H9 (cell line): ENCODE measurements at regions not wholly inside any gene's neighbourhood (a gene's known extent, or its start where the extent isn't known, plus 50 kb on each side); places are given as distances from the start of the nearest gene placed in this dataset.
A peak's percentile ranks its signal among the peaks of the same experiment; 100 is the strongest.

Experiments used
- DNase-seq: peaks from one replicate; pipeline ENCODE4 v3.0.0-alpha.2; 2017
- H2AFZ ChIP-seq: one replicate; pipeline ENCODE4 v1.6.1; 2013; ENCODE audit warnings: mild to moderate bottlenecking, low read length, control low read depth, moderate library complexity
- H2AK5ac ChIP-seq: 2 replicates; pipeline ENCODE4 v1.6.1; 2013; ENCODE audit warnings: low read length, control low read depth, mixed read lengths; ENCODE audit not compliant: insufficient read length
- H2BK120ac ChIP-seq: one replicate; pipeline ENCODE4 v1.6.1; 2013; ENCODE audit warnings: low read depth, mild to moderate bottlenecking, low read length, control low read depth, inconsistent platforms; ENCODE audit not compliant: poor library complexity, severe bottlenecking
- H2BK12ac ChIP-seq: 2 replicates; pipeline ENCODE4 v1.6.1; 2013; ENCODE audit warnings: low read length, control low read depth, mixed read lengths, low read depth; ENCODE audit not compliant: insufficient read length
- H2BK15ac ChIP-seq: 2 replicates; pipeline ENCODE4 v1.6.1; 2013; ENCODE audit warnings: low read depth, low read length, control low read depth
- H2BK20ac ChIP-seq: one replicate; pipeline ENCODE4 v1.6.1; 2013; ENCODE audit warnings: low read depth, mild to moderate bottlenecking, low read length, control low read depth, inconsistent platforms; ENCODE audit not compliant: poor library complexity, severe bottlenecking
- H2BK5ac ChIP-seq: 2 replicates; pipeline ENCODE4 v1.6.1; 2013; ENCODE audit warnings: low read length, control low read depth, mixed read lengths; ENCODE audit not compliant: insufficient read length
- H3K14ac ChIP-seq: 2 replicates; pipeline ENCODE4 v1.6.1; 2013; ENCODE audit warnings: low read length, control low read depth; ENCODE audit not compliant: insufficient read depth
- H3K18ac ChIP-seq: 2 replicates; pipeline ENCODE4 v1.6.1; 2013; ENCODE audit warnings: low read depth, mild to moderate bottlenecking, mixed read lengths, low read length, control low read depth; ENCODE audit not compliant: insufficient read length
- H3K23ac ChIP-seq: 2 replicates; pipeline ENCODE4 v1.6.1; 2013; ENCODE audit warnings: low read length, control low read depth, mixed read lengths, low read depth; ENCODE audit not compliant: insufficient read length
- H3K23me2 ChIP-seq: 2 replicates; pipeline ENCODE4 v1.6.1; 2013; ENCODE audit warnings: low read depth, mild to moderate bottlenecking, mixed read lengths, low read length, control low read depth; ENCODE audit not compliant: insufficient read length, poor library complexity, severe bottlenecking
- H3K27ac ChIP-seq: 2 replicates; pipeline ENCODE4 v1.5.1; 2013; ENCODE audit warnings: low read length, control low read depth, mixed read lengths, low read depth; ENCODE audit not compliant: insufficient read length
- H3K27me3 ChIP-seq: 2 replicates; pipeline ENCODE4 v1.6.1; 2013; ENCODE audit warnings: low read length, control low read depth, inconsistent platforms; ENCODE audit not compliant: insufficient read depth
- H3K4ac ChIP-seq: 2 replicates; pipeline ENCODE4 v1.6.1; 2013; ENCODE audit warnings: low read depth, mild to moderate bottlenecking, control low read depth, inconsistent platforms, low read length, moderate library complexity
- H3K4me1 ChIP-seq: 2 replicates; pipeline ENCODE4 v1.6.1; 2013; ENCODE audit warnings: low read length, control low read depth, inconsistent platforms; ENCODE audit not compliant: insufficient read depth
- H3K4me2 ChIP-seq: 2 replicates; pipeline ENCODE4 v1.6.1; 2013; ENCODE audit warnings: low read length, control low read depth, mixed read lengths; ENCODE audit not compliant: insufficient read length, insufficient read depth
- H3K56ac ChIP-seq: 2 replicates; pipeline ENCODE4 v1.6.1; 2013; ENCODE audit warnings: low read depth, mild to moderate bottlenecking, mixed read lengths, low read length, control low read depth; ENCODE audit not compliant: insufficient read length
- H3K79me1 ChIP-seq: 2 replicates; pipeline ENCODE4 v1.6.1; 2013; ENCODE audit warnings: low read depth, mild to moderate bottlenecking, moderate library complexity, low read length, control low read depth, inconsistent platforms; ENCODE audit not compliant: insufficient read depth, poor library complexity, severe bottlenecking
- H3K79me2 ChIP-seq: 2 replicates; pipeline ENCODE4 v1.6.1; 2013; ENCODE audit warnings: low read length, control low read depth, inconsistent platforms; ENCODE audit not compliant: insufficient read depth
- H3K9ac ChIP-seq: 2 replicates; pipeline ENCODE4 v1.6.1; 2013; ENCODE audit warnings: low read length, control low read depth, mixed read lengths; ENCODE audit not compliant: insufficient read length; ENCODE audit errors: extremely low read depth
- H3K9me3 ChIP-seq: one replicate; pipeline ENCODE4 v1.6.1; 2013; ENCODE audit warnings: low read depth, low read length, inconsistent platforms; ENCODE audit not compliant: control insufficient read depth
- H3T11ph ChIP-seq: one replicate; pipeline ENCODE4 v1.6.1; 2013; ENCODE audit warnings: mild to moderate bottlenecking, low read length, control low read depth, inconsistent platforms
- H4K20me1 ChIP-seq: one replicate; pipeline ENCODE4 v1.6.1; 2013; ENCODE audit not compliant: control insufficient read depth, insufficient read length, insufficient read depth
- H4K5ac ChIP-seq: 2 replicates; pipeline ENCODE4 v1.6.1; 2013; ENCODE audit warnings: low read depth, mild to moderate bottlenecking, mixed read lengths, low read length, control low read depth; ENCODE audit not compliant: insufficient read length
- H4K8ac ChIP-seq: replicated peaks from 2 replicates; pipeline ENCODE4 v1.6.1; 2013; ENCODE audit warnings: low read length, control low read depth, mixed read lengths, low read depth; ENCODE audit not compliant: insufficient read length
- H4K91ac ChIP-seq: 2 replicates; pipeline ENCODE4 v1.6.1; 2013; ENCODE audit warnings: low read depth, mild to moderate bottlenecking, moderate library complexity, mixed read lengths, low read length, control low read depth; ENCODE audit not compliant: insufficient read length
- H3K27ac Mint-ChIP-seq, 3 experiments: 2 replicates in 2 of 3; 3 replicates in 1 of 3; pipeline ENCODE4 v1.8.0; 2020 to 2021; ENCODE audit warnings: mixed read lengths in 3 of 3, mild to moderate bottlenecking in 1 of 3, moderate library complexity in 1 of 3
- H3K27me3 Mint-ChIP-seq: 2 replicates; pipeline ENCODE4 v1.8.0; 2021; ENCODE audit warnings: low read depth, mild to moderate bottlenecking, moderate library complexity, mixed read lengths
- H3K36me3 Mint-ChIP-seq, 3 experiments: 2 replicates in 2 of 3; 3 replicates in 1 of 3; pipeline ENCODE4 v1.8.0; 2020 to 2021; ENCODE audit warnings: low read depth in 3 of 3, mixed read lengths in 3 of 3; ENCODE audit not compliant: insufficient read depth in 1 of 3
- H3K4me1 Mint-ChIP-seq, 2 experiments: 2 replicates each; pipeline ENCODE4 v1.8.0; 2020; ENCODE audit warnings: mixed read lengths in 2 of 2
- H3K4me3 Mint-ChIP-seq, 2 experiments: 2 replicates in 1 of 2; 3 replicates in 1 of 2; pipeline ENCODE4 v1.8.0; 2020 to 2021; ENCODE audit warnings: mild to moderate bottlenecking in 2 of 2, mixed read lengths in 2 of 2, moderate library complexity in 1 of 2
- H3K9me3 Mint-ChIP-seq, 2 experiments: 2 replicates in 1 of 2; 3 replicates in 1 of 2; pipeline ENCODE4 v1.8.0; 2020; ENCODE audit warnings: mild to moderate bottlenecking in 2 of 2, mixed read lengths in 2 of 2, moderate library complexity in 1 of 2
- CTCF ChIP-seq: fragments of 200-600 bp; sonication (generic); conservative IDR thresholded peaks from 3 replicates; pipeline ENCODE4 v1.8.0; 2021; ENCODE audit warnings: antibody characterized with exemption, mild to moderate bottlenecking
- whole genome bisulfite sequencing: extraction: QIAGEN DNeasy Blood & Tissue Kit; methylation state at CpG from one replicate; pipeline ENCODE4 v1.1.7; 2013; ENCODE audit warnings: missing lambda C conversion rate, low lambda C conversion rate, mixed read lengths; ENCODE audit not compliant: insufficient read length; ENCODE audit errors: extremely low coverage; 5-methylcytosine and 5-hydroxymethylcytosine counted together

DNA sequence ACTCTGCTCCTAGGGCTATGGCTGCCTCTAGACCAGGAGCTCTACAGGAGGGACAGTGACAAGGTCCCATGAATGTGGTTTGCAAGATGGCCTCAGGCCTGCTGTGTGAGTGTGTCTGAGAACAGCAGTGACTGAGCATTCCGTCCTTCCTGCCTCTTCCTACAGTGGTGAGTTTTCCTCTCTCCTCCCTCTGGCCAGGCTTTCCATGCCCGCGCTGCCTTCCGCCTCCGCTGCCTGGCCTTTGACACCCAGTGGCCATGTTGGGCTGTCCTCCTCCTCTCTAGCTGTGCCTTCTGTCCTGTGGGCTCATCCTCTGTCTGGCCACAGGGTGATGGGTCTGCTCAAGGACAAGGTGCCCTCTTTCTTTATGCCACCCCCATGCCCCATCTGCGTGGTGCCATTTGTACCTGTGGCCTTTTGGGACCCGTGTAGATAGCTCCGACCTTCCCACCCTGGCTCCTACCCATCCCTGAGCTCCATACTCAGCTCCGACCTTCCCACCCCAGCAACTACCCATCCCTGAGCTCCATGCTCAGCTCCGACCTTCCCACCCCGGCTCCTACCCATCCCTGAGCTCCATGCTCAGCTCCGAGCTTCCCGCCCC, 970.4 kb downstream of the BRD1 start:
- H3K79me2 ChIP-seq: no peaks in the 10 kb centered on the region
- no peaks in the 10 kb centered on the region for H3K23me2 ChIP-seq
- peaks cover 0 to 3% (median 0%) of the 10 kb centered on the region in 3 experiments; a peak in 3 of 7 replicates for H3K36me3 Mint-ChIP-seq
- no peak overlapping the region for H4K8ac ChIP-seq
- no peaks in the 10 kb centered on the region for H3K79me1 ChIP-seq
- no peaks in the 10 kb centered on the region for H3K27me3 ChIP-seq
- H3K23ac ChIP-seq: no peak overlapping the region
- H2BK12ac ChIP-seq: no peak overlapping the region
- H2BK120ac ChIP-seq: no peak overlapping the region
- no peak overlapping the region for H2BK15ac ChIP-seq
- peaks cover 0 to 4% of the 10 kb centered on the region in 2 experiments; a peak in 1 of 4 replicates for H3K4me1 Mint-ChIP-seq
- DNase-seq: peak; percentile 8
- no peak overlapping the region for H3K18ac ChIP-seq
- H4K20me1 ChIP-seq: no peaks in the 10 kb centered on the region
- no peak overlapping the region for H3K14ac ChIP-seq
- H4K5ac ChIP-seq: no peak overlapping the region
- TF ChIP-seq CTCF: no peak
- no peak overlapping the region for H3K56ac ChIP-seq
- no CpG with 5 or more reads among the region's 13 CpGs for WGBS
- no peak overlapping the region for H3K4ac ChIP-seq
- H2BK20ac ChIP-seq: no peak overlapping the region
- H3T11ph ChIP-seq: no peak overlapping the region
- H4K91ac ChIP-seq: no peak overlapping the region
- H2AFZ ChIP-seq: no peak overlapping the region
- no peaks in the 10 kb centered on the region for H3K9me3 ChIP-seq
- no peak overlapping the region for H2BK5ac ChIP-seq
- H3K9ac ChIP-seq: no peak overlapping the region
- no peak overlapping the region for H3K4me2 ChIP-seq
- no peak overlapping the region for H3K27ac ChIP-seq
- H2AK5ac ChIP-seq: no peak overlapping the region
- H3K9me3 Mint-ChIP-seq: peaks cover 11 to 12% of the 10 kb centered on the region in 2 experiments; a peak in 3 of 5 replicates
- H3K27ac Mint-ChIP-seq: peak overlapping the region in 1 of 3 experiments; percentile 17; a peak in 2 of 7 replicates
- H3K27me3 Mint-ChIP-seq: peaks cover 35% of the 10 kb centered on the region
- H3K4me1 ChIP-seq: no peaks in the 10 kb centered on the region
- H3K4me3 Mint-ChIP-seq: no peak overlapping the region
